NCI-H345 treated with DMSO at 0.1 percent for 48 hours (cell line): ENCODE measurements at regions not wholly inside any gene's neighbourhood (a gene's known extent, or its start where the extent isn't known, plus 50 kb on each side); places are given as distances from the start of the nearest gene placed in this dataset.

ENCODE experiments used
- DNase-seq: peaks from one replicate; lab custom pipeline; 2025; ENCODE audit not compliant: unreplicated experiment; lab: John Stamatoyannopoulos, UW

DNA sequence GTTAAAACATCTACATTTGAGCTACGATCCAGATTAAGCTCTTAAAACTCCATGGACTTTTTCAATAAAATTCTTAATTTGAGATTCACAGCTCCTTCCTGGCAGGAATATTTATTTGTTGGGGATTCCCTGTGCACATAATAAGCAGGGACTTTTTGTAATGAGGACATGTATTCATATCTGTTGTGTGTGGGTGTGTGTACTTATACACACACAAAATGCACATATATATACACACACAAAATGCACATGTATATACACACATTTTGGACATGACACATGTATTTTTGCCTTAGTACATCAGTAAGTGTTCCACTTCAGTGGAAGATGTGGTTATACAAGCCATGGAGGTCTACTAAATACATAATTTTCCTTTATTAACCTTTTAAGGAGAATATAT is 1131.1 kb upstream of the CDH2 start:
- DNase-seq, result no peak

DNA sequence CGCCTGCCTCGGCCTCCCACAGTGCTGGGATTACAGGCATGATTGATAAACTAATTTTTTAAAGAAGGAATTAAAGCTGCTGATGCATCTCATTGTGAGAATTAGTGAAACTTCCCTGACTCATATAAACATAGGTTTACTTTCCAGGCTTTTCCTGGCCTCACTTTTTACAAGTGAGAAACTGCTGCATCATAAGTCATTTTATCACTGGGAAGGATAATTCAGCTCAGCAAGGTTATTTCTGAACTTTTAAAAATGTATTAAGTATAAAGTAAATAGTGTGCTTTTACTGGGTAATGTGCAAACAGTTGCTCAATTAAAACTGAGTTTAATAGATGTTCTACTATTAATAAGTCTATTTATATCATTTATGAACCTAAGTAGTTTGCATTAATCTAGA is 1130.3 kb upstream of the CDH2 start:
- DNase-seq, result no peak

DNA sequence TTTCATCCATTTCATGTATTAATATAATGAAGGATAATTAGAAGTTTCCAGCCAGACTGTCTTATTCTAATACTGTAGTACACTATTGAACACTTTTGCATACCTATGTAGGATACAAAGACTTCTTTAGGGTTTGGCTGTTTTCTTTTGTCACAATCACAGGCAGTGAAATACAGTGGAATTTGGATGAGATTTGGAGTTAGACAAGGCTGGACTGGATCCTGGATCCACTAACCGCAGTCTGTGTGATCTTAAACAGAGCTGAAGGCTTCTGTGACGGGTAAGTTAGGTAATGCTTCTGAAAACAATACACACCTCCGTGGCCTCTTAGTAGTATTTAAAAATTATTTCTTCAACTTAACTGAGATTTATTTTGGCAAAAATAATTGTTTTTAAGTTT is 1128.6 kb upstream of the CDH2 start:
- DNase-seq, result no peak

DNA sequence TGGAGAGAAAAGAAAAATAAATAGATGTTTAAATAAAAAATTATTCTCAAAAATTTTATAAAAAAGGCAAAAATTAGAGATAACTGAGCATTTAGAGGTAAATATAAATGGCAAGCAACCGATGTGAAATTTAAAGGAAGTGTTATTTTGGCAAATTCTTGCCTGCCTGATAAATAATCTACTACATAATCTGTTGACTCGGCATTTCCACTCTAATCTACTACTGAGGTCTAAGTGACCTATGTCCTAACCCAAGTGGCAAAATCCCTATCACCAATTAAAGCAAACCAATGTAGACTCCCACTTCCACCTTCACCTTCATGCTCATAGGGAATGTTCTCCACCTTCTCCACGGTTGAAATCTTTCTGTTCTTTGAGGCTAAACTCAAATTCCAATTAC is 1124.1 kb upstream of the CDH2 start:
- DNase-seq, result no peak

DNA sequence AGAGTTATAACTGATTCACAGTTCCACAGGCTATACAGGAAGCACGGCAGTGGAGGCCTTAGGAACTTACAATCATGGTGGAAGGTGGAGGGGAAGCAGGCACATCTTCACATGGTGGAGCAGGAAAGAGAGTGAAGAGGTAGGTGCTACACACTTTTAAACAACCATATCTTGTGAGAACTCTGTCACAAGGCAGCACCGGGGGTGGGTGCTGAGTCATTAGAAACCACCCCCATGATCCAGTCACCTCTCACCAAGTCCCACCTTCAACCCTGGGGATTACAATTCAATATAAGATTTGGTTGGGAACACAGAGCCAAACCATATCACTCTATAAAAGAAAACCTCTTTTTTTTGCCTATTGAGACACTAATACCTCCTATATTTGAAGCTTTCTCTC is 1108.5 kb upstream of the CDH2 start:
- no peak for DNase-seq

DNA sequence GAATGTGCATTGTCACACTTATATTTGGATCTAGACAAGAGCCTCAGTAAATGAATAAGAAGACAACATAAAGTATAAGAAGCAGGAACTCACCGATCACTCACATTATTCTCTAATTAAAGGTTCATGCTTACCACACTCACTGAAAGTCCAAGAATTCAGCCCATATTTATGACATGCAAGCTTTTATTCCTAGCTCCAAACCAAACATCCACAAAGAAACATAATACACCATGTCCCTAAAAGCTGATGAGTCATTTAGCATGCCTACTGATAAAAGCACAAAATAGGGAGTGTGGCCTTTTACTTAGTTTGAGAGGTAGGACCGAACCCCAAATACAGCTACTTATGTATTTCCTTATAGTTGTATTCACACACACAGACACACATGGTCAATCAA is 1094.6 kb upstream of the CDH2 start:
- no peak for DNase-seq

DNA sequence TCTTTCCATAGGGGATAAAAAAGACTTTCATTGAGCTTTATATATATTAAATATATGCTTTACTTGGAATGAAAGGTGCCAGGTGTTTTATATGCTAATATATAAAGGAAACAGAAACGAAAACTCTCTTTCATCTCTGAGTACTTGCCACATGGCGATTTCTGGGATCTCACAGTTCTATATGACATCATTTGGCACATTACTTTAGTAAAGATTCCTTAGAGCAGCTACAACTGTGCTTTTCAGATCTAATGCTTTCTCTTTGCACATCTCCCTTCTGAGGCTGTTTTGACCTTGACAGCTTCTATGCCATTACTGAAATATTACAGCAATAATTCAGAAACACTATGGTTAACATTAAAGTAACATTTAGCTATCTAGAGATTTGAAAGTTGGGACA is 1082.9 kb upstream of the CDH2 start:
- DNase-seq, result no peak

DNA sequence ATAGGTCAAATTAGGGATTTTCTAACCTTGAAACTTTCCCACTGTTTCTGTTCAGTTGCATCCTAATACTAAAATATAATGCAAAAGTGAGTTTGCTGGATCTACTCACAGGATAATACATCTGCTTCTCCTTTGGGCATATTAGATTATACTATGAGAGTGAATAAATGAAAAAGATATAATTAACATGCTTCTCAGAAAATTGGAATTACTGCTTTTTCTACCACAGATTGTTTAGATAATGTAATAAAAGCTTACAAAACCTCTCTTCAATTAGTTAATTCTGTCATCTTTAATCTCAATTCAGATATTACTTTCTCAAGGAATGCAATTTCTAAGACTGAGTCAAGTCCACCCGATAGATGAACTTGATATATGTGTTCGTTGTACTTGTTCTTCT is 1077.2 kb upstream of the CDH2 start:
- no peak for DNase-seq

DNA sequence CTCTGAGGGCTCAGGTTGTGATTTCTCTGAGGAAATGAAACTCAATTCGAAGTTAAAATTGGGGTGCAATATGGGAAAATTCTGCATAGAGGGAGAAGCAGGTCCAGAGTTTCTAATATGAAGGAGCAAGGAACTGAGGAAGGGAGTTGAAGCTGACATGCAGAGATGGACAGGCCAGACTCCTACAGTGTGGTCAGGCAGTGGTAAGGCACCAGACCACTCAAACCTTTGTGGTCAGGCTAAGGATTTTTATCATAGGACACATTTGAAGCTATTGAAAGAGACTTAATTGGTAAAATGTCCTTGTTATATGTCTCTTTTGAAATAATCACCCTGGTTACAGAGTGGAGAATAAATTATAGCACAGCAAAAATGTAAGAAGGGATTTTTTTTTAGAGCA is 1074.8 kb upstream of the CDH2 start:
- no peak for DNase-seq

DNA sequence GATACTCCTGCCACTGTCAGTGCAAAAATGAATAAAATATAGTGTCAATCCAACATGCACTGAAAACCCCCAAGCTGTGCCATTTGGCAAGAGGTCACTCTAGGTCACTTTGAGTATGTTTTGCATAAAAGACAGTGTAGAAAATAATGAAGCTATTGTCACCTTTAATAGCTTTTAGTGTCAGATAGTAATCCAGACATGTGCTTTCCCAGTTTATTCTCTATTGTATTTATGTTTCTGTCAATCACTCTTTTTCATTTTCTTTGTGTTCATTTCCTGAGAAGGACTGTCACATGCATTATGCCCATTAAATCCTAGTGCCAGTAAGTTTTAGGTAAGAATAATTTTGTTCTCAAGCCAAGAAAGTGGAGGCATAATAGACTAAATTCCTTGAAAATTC is 1073.9 kb upstream of the CDH2 start:
- no peak for DNase-seq

DNA sequence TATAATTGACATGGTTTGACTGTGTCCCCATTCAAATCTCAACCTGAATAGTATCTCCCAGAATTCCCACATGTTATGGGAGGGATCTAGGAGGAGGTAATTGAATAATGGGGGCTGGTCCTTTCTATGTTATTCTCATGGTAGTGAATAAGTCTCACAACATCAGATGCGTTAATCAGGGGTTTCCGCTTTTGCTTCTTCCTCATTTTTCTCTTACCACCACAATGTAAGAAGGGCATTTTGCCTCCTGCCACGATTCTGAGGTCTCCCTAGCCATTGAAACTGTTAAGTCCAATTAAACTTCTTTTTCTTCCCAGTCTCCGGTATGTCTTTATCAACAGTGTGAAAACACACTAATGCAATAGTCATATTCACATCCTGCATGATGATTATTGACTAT is 1073.3 kb upstream of the CDH2 start:
- DNase-seq, result no peak

DNA sequence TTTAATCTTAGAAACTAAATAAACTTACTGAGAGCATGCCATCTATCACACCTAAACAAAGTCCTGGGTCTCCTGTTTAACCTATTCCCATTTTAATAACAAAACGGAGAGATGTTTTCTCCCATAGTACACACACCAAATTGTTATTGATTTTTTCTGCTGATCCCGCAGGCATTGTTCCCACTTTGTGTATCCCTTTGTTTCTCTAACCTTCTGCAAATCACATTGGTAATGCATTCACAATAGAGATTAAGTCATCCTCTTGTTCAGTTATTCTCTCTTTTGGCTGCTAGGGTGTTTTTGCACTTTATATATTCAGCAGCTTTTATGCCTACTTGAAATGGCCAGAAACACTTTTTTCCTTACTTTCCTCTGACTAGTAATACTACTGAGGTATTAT is 1071.9 kb upstream of the CDH2 start:
- peak; percentile 89 for DNase-seq

DNA sequence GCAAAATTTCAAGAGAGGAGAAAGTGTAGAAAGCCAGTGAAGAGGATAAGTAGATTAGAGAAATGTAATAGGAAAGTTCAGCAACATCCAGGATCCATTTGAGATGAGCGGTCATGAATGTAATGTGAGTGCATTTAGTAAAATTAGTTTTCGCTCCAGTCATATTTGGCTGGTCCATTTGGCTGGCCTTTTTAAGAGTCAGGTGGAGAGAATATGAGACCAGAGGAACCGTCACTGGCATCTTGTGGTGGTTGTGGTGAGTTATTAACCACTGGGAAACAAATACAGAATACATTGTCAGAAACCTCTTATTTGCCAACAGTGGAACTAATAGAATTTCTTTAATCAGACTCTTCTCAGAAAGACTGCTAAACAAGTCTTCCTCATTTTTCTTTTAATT is 1064.3 kb upstream of the CDH2 start:
- no peak for DNase-seq

DNA sequence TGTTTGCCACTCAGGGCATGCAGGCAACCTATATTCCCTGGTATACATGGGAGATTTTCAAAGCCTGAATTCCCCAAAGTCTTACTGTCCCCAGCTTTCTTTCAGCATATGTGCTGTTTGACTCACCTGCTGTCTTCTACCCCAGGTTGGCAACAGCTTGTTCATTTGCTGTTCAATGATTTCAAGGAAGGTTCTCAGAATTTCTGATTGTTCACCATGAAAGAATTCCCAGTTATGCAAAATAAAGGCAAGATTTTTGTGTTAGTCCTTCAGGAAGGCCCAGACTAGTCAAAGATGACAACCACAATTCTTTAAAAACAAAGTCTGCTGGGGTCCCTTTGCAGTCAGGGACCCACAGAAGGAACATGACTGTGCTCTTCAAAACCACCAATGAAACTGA is 1057.8 kb upstream of the CDH2 start:
- no peak for DNase-seq

DNA sequence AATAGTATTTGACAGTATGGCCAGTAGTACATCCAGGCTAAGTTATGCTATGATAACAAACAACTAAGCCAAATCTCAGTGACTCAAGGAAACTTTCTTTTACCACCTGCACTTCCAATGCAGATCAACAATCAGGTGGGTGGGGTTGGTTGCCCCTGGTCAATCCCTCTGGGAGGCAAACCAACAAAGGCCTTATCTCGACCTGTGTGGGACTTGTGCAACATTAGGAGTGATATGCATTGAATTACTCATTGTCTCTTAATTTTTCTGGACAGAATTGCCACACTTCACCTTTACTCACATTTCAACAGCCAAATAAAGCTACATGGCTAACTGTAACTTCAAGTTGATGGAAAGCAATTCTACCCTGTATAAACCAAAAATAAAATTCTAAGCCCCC is 1049.3 kb upstream of the CDH2 start:
- DNase-seq, result no peak

DNA sequence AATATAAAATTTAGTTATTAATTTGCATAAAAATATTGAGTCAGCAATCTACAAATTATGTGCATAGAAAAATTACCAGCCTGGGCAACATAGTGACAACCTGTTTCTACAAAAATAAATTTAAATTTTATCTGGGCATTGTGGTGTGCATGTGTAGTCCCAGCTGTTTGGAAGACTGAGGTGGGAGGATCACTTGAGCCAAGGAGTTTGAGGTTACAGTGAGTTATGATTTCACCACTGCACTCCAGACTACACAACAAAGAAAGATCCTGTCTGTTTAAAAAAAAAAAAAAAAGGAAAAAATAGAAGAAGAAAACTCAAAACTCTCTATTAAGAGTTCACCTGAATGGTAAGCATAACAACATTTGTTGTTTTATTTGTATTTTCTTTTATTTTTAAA is 1048.4 kb upstream of the CDH2 start:
- no peak for DNase-seq

DNA sequence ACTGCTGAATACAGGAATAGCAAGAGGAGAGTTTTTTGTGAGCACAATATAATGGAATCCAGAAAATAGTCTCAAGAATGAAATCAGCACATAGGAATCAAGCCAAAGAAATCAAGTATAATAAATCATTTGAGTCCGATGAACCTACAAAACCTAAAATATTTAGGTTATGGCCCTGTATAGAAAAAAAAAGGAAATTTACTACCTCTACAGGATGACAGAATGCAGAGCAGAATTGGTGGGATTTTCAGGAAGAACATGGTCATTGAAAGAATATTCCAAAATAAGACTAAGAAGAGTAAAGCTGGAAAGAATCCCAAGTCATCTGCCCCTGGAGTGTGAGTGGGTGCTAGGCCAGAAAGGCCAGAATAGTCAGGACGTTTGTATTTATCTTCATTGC is 1041.2 kb upstream of the CDH2 start:
- DNase-seq, result no peak

DNA sequence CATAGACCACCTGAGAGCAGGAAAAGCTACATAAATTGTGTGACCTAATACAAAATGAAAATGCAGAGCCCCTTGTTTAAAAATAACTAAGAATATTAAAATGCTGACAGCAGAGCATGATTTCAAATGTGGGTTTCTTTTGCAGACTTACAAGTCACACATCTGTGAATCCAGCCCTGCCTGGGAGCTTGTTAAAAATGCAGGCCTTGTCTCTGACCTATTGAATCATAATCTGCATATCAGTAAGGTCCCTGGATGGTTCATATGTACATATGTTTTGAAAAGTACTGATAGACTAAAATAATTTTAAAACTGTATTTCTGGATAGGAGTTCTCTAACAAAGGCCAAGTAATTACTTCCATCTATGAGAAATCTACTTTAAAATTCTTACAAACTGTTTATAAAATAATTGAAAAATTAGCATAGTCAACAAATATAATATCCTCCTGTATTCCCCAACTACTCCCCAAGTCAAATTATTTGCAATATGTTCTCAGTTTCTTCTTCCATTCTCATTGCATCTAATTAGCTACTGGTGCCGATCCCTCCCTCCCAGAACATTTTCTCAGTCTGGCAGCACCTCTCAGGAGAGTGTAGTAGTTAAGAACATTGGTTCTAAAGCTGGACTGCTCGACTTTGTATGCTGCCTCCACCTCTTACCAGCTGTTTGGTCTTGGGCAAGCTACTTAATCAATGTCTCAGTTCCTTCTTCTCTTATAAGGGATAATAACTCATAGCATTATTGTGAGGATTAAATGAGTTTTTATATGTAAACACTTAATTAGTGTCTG is 1040.4 kb upstream of the CDH2 start:
- DNase-seq, result no peak

DNA sequence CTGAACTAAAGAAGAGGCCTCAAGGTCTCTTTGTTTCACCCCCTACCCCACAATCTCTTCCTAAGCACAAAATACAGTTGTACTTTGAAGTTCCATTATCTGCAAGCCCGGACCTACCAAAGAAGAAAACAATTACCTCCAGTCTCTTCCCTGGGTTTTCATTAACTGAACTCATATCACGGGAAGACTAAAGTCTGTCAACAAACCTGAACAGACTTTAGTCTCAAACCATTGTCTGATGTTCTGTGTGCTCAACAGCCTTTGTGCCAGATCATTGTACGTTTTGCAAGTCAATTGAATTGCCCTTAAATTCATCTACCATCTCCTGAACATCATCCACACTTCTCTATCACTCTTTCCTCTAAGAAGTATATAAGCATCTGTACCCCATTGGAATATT is 1021.9 kb upstream of the CDH2 start:
- no peak for DNase-seq

DNA sequence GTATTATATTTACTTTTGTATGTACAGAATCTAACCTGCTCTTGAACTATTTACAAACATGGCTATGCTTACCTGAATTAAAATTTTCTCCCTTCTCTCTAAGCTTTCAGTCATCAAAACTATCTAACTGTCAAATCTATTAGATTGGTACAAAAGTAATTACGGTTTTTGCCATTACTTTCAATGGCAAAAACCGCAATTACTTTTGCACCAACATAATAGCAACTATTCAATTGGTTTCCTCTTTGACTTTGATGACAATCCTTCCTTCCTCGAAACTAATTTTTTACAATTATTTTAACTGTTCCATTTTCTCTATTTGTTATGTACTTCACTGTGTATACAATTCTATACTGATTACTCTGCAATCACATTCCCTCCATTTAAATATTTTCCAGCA is 1019.4 kb upstream of the CDH2 start:
- no peak for DNase-seq

DNA sequence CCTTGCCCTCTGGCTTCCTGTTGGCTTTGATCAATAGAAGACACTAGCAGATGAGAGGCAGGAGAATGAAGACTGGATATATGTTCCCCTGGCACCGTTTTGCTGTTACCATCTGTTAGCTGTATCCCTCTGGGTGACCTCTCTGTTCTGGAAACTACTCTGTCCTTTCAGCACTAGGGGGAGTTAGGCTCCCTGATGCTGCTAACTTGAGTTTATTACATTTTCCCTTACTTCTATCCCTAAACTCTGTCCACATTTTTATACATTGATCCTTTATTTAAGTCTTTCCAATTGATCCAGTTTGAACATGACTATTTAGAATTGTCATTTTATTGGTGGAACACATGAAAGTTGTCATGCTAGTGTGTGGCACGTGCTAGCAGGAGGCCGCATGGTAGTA is 1014.3 kb upstream of the CDH2 start:
- no peak for DNase-seq

DNA sequence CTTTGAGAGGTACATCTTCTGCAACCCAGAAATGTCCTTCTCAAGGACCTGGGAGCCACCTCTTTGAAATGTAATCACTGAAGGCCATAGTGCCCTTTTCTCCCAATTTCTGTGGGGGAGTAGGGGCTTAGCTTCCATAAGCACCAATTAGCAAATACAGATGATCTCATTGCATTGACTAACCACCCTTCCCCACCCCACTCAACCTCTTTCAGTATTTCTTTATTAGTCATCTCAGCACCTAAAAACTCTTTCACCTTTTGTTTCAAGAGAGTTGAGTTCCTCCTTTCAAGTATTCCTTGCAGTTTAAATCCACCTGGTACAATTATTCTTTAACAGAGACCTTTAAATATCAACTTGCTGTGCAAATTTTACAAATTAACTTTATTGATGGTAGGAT is 1011.8 kb upstream of the CDH2 start:
- DNase-seq, result no peak

DNA sequence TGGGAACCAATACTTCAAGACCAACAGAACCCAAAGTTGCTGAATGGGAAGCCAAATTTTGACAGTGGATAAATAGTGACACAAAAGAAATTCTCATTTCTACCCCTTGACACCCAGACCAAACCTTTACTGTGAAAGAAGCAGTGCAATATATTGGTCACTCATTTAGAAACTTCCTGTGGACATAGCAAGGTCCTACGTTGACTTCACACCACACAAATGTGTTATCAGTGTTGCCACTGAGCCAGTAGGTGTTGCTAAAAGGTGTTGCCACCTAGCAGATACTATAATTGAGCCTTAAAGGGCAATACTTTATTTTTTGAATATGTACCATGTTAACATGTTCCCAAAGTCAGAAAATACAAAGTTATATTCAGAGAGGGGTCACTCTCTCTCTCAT is 1008.9 kb upstream of the CDH2 start:
- DNase-seq, result no peak

DNA sequence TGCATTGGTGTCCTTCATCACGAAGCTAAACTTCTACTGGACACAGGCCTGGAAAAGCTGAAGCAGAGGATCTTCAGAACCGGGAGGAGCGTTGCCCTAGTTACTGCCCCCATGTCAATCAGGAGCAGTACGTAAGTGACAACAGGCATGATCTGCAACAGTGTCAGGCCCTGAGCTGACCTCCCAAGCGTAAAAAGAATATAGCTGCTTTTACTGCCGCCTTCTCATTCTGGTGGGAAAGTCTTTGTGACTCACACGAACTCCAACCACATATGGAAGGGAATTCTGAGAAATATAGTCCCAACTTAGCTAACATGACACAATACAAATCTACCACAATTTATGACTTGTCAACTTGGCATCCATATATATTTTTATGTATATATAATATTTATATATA is 1007.7 kb upstream of the CDH2 start:
- DNase-seq, result no peak
